B cell (primary cell): ENCODE measurements at regions not wholly inside any gene's neighbourhood (a gene's known extent, or its start where the extent isn't known, plus 50 kb on each side); places are given as distances from the start of the nearest gene placed in this dataset.

Source experiments
- EZH2 ChIP-seq: IDR thresholded peaks from 2 replicates; pipeline ENCODE4 v1.6.1; 2012; ENCODE audit warnings: borderline replicate concordance, low read depth, mild to moderate bottlenecking, moderate library complexity, low read length; ENCODE audit not compliant: insufficient read depth, poor library complexity, severe bottlenecking
- TF ChIP-seq, protein P1 (sequence below): fragments of 200-600 bp; IDR thresholded peaks from one replicate; pipeline ENCODE4 v1.8.0; 2022; ENCODE audit warnings: antibody characterized with exemption, mild to moderate bottlenecking

DNA sequence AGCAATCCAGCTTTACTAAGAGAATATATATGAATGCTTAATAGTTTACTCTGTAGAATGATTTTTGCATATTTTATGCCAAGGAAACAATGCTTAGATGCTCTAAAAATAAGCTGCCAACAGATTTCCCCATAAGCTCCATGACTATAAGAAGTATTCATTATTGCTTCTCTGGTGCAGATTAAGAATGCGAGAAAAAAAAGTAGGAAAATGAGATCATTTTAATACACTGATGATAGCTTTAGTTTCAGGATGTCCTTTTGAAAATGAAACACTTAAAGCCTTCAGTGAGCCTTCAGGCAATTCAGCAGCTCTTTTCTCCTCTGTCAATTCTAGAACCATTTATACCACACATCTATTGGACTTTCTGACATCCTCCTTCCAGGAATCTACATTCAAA, 735.0 kb upstream of the POT1 start:
- TF ChIP-seq, protein P1, sequence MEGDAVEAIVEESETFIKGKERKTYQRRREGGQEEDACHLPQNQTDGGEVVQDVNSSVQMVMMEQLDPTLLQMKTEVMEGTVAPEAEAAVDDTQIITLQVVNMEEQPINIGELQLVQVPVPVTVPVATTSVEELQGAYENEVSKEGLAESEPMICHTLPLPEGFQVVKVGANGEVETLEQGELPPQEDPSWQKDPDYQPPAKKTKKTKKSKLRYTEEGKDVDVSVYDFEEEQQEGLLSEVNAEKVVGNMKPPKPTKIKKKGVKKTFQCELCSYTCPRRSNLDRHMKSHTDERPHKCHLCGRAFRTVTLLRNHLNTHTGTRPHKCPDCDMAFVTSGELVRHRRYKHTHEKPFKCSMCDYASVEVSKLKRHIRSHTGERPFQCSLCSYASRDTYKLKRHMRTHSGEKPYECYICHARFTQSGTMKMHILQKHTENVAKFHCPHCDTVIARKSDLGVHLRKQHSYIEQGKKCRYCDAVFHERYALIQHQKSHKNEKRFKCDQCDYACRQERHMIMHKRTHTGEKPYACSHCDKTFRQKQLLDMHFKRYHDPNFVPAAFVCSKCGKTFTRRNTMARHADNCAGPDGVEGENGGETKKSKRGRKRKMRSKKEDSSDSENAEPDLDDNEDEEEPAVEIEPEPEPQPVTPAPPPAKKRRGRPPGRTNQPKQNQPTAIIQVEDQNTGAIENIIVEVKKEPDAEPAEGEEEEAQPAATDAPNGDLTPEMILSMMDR = no peak
- TF ChIP-seq EZH2 = no peak
